Panc1 (cell line): ENCODE measurements at regions not wholly inside any gene's neighbourhood (a gene's known extent, or its start where the extent isn't known, plus 50 kb on each side); places are given as distances from the start of the nearest gene placed in this dataset.

Source experiments
- POLR2AphosphoS5 ChIP-seq: IDR thresholded peaks from 2 replicates; pipeline ENCODE4 v1.6.1; 2012; ENCODE audit warnings: mild to moderate bottlenecking, low read depth, low read length, moderate library complexity
- SIN3A ChIP-seq: IDR thresholded peaks from 2 replicates; pipeline ENCODE4 v1.6.1; 2012; ENCODE audit warnings: low read depth, mild to moderate bottlenecking, low read length, moderate library complexity, borderline replicate concordance; ENCODE audit not compliant: insufficient read depth
- TCF7L2 ChIP-seq: IDR thresholded peaks from 2 replicates; pipeline ENCODE4 v1.6.1; 2011; ENCODE audit warnings: mild to moderate bottlenecking, low read depth, low read length, inconsistent platforms
- TF ChIP-seq, protein P1 (sequence below): fragments of 450-650 bp; IDR thresholded peaks from 2 replicates; pipeline ENCODE4 v1.5.1; 2017; ENCODE audit warnings: mild to moderate bottlenecking

DNA sequence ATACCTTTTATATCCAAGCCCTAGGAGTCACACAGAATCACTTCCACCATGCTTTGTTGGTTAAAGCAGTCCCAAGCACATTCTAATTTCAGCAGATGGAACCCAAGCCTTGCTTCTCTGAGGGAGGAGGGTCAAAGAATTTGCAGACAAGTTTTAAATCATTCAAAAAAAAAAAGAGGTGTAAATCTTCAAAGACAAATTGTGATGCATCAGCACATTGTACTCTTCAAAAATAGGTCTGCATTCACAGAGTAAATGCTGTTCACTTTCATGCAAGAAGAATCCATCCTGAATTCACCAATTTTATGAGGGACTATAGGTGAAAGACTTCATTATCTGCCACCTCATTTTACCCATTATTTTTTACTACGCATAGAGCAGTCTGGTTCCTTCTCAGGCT is 321.8 kb upstream of the PRDM1 start:
- no peak for TF ChIP-seq POLR2AphosphoS5
- TF ChIP-seq, protein P1, sequence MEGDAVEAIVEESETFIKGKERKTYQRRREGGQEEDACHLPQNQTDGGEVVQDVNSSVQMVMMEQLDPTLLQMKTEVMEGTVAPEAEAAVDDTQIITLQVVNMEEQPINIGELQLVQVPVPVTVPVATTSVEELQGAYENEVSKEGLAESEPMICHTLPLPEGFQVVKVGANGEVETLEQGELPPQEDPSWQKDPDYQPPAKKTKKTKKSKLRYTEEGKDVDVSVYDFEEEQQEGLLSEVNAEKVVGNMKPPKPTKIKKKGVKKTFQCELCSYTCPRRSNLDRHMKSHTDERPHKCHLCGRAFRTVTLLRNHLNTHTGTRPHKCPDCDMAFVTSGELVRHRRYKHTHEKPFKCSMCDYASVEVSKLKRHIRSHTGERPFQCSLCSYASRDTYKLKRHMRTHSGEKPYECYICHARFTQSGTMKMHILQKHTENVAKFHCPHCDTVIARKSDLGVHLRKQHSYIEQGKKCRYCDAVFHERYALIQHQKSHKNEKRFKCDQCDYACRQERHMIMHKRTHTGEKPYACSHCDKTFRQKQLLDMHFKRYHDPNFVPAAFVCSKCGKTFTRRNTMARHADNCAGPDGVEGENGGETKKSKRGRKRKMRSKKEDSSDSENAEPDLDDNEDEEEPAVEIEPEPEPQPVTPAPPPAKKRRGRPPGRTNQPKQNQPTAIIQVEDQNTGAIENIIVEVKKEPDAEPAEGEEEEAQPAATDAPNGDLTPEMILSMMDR = no peak
- TF ChIP-seq TCF7L2 = no peak
- no peak for TF ChIP-seq SIN3A
